WERI-Rb-1 (cell line): ENCODE measurements at regions not wholly inside any gene's neighbourhood (a gene's known extent, or its start where the extent isn't known, plus 50 kb on each side); places are given as distances from the start of the nearest gene placed in this dataset.
"Not testable (repeated sequence)": the region's sequence is repeated elsewhere in the genome, so short reads cannot be mapped to it uniquely, and the experiment has no call there.

Source experiments
- DNase-seq: peaks from one replicate; pipeline ENCODE4 v3.0.0-alpha.2; 2020
- H3K27ac ChIP-seq: fragments of 250-450 bp; sonication (Bioruptor Pico); 2 replicates; pipeline ENCODE4 v1.5.1; 2020; ENCODE audit warnings: mild to moderate bottlenecking, moderate library complexity
- H3K27me3 ChIP-seq: fragments of 250-450 bp; sonication (Bioruptor Pico); 2 replicates; pipeline ENCODE4 v1.5.1; 2021; ENCODE audit warnings: mild to moderate bottlenecking, low read depth, moderate library complexity; ENCODE audit not compliant: insufficient read depth, severe bottlenecking
- H3K36me3 ChIP-seq: fragments of 250-450 bp; sonication (Bioruptor Pico); 2 replicates; pipeline ENCODE4 v1.5.1; 2020; ENCODE audit warnings: mild to moderate bottlenecking, moderate library complexity
- H3K4me3 ChIP-seq: 2 replicates; pipeline ENCODE4 v1.5.1; 2011; ENCODE audit warnings: low read depth, mild to moderate bottlenecking, control low read depth, low read length
- H3K9me3 ChIP-seq: fragments of 250-450 bp; sonication (Bioruptor Pico); 2 replicates; pipeline ENCODE4 v1.5.1; 2021; ENCODE audit warnings: mild to moderate bottlenecking, moderate library complexity; ENCODE audit not compliant: severe bottlenecking
- TF ChIP-seq, protein P1 (sequence below): IDR thresholded peaks from 2 replicates; pipeline ENCODE4 v1.5.1; 2011; ENCODE audit warnings: low read depth, mild to moderate bottlenecking, control low read depth, inconsistent platforms, low read length

DNA sequence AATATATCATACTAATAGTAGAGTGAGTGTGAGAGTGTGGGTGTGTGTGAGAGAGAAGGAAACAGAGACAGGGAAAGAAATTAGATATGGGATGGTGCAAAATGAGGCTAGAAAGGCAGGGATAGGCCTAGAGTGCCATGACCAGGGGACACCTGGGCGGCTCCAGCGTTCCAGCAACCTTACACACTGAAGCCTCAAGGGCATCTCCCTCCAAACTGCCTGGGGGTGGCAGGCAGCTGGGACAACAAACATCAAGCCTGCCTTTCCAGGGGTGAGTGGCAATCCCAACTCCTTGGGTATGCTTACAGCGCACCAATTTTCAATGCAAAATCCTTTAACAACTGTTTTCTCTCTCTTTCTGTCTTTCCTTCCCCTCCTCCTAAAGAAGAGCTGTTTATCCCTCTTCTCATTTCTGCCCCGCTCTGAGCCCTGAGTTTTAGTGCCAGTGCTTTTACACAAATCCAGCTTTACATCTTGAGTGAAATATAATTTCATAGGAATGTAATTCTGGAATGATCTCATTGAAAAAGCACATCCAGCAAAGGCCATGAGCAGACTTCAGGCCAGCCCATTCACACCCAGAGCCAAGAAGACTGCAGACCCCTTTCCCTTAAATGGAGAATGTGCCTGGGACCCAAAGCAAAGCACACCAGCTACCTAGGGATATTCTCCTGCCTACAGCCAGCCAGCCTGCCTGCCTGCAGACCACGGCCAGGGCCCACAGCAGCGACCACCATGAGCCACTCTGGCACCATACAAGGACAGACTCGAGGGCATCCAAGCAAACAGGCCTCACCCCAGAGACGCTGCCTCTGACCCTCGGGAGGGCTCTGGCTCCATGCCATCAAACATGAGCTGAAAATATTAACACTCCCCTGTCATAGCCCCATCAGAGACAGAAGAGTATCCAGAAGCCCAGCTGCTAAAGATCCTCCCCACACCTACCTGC, 90.3 kb downstream of the RPL27A start:
- H3K4me3 ChIP-seq: no peak overlapping the region
- H3K27ac ChIP-seq: no peak overlapping the region
- no peaks in the 10 kb centered on the region; the same call in 1 of the 2 replicates for H3K36me3 ChIP-seq
- no peaks in the 10 kb centered on the region for H3K27me3 ChIP-seq
- H3K9me3 ChIP-seq: no peaks in the 10 kb centered on the region
- TF ChIP-seq, protein P1, sequence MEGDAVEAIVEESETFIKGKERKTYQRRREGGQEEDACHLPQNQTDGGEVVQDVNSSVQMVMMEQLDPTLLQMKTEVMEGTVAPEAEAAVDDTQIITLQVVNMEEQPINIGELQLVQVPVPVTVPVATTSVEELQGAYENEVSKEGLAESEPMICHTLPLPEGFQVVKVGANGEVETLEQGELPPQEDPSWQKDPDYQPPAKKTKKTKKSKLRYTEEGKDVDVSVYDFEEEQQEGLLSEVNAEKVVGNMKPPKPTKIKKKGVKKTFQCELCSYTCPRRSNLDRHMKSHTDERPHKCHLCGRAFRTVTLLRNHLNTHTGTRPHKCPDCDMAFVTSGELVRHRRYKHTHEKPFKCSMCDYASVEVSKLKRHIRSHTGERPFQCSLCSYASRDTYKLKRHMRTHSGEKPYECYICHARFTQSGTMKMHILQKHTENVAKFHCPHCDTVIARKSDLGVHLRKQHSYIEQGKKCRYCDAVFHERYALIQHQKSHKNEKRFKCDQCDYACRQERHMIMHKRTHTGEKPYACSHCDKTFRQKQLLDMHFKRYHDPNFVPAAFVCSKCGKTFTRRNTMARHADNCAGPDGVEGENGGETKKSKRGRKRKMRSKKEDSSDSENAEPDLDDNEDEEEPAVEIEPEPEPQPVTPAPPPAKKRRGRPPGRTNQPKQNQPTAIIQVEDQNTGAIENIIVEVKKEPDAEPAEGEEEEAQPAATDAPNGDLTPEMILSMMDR: no peak
- no peak for DNase-seq

DNA sequence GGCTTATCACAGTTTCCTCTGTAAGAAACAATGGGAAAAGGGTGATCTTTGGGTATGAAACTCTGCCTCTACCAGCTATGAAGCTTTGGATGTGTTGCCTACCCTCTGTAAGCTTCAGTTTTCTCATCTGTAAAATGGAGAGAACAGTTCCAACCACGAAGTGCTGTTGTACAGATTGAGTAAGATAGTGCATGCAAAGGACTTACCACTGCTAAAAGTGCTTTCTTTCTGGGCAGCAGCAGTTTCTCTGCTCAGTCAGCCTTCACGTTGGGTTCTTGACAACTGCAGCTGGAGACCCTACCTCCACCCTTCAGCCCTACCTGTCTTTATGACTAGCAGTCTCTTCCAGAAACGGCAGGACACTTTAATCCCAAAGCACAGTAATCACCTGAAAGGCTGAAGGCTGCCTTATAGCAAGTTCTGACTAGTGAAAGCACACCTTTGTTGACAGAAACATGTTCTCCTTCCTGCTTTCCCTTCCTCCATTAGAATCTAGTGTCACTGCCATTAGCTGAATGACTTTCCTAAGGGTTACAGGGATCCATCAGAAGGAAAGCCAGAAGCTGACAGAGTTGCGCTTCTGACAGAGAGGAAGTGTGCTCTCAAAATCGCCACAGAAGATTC, 91.4 kb downstream of the RPL27A start:
- Histone ChIP-seq H3K27ac (no peak overlapping the region), H3K27me3 (no peaks in the 10 kb centered on the region), H3K36me3 (no peaks in the 10 kb centered on the region; the same call in none of the 2 replicates), H3K4me3 (no peak overlapping the region), H3K9me3 (no peaks in the 10 kb centered on the region)
- TF ChIP-seq, protein P1: no peak
- DNase-seq: no peak

DNA sequence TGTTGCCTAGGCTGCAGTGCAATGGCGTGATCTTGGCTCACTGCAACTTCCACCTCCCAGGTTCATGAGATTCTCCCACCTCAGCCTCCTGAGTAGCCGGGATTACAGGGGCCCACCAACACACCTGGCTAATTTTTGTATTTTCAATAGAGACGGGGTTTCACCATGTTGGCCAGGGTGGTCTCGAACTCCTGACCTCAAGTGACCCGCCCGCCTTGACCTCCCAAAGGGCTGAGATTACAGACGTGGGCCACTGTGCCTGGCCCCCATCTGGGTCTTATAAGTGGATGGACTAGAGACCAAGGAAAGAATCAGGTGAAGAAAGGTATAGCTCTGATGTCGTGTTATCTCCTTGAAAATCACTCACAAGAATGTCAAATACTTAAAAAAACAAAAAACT, 92.3 kb downstream of the RPL27A start:
- DNase-seq, H3K27ac ChIP-seq, H3K36me3 ChIP-seq, H3K9me3 ChIP-seq, H3K27me3 ChIP-seq, H3K4me3 ChIP-seq: not testable (repeated sequence)

DNA sequence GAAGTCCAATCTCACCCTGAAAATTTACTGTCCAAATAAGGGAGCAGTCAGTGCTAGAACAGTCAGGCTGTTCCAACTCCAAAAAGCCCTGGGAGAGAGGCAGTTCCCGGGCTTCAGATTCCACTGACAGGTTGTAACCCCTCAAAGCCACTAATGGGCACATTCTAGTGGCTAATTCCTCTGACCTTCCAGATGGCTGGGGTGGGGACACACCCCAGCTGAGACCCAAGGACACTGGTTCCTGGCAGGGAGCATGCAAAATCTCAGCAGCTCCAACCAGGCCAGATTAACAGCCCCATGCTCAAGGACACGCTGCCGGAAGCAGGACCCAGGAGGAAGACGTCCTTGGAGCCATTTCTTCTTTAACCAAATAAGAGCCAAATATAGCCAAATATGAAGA, 92.7 kb downstream of the RPL27A start:
- TF ChIP-seq, protein P1: no peak
- Histone ChIP-seq H3K36me3 (peaks cover 3% of the 10 kb centered on the region), H3K27me3 (no peaks in the 10 kb centered on the region), H3K27ac (peak overlapping the region; percentile 43), H3K9me3 (no peaks in the 10 kb centered on the region), H3K4me3 (no peak overlapping the region)
- DNase-seq: peak; percentile 75

DNA sequence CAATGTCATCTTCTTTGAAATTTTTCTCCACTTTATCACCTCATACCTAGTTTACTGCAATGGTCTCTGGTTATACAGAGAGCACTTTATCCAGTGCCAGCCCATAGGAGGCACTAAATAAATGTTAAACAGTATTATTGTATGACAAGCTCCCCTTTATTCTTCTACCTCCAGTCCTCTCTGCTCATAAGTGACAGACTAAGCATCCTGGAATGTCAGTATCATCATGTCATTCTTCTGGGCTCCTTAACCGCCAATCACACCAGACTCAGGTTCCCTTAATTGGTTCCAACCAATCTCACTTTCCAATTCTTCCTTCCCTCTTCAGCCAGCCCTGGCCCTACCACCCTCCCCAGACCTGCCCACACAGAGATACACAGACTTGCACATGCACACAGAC, 93.1 kb downstream of the RPL27A start:
- no peak for DNase-seq
- Histone ChIP-seq H3K4me3 (no peak overlapping the region), H3K27me3 (no peaks in the 10 kb centered on the region), H3K9me3 (no peaks in the 10 kb centered on the region), H3K36me3 (peaks cover 3% of the 10 kb centered on the region), H3K27ac (peak overlapping the region; percentile 43)
- TF ChIP-seq, protein P1: no peak

DNA sequence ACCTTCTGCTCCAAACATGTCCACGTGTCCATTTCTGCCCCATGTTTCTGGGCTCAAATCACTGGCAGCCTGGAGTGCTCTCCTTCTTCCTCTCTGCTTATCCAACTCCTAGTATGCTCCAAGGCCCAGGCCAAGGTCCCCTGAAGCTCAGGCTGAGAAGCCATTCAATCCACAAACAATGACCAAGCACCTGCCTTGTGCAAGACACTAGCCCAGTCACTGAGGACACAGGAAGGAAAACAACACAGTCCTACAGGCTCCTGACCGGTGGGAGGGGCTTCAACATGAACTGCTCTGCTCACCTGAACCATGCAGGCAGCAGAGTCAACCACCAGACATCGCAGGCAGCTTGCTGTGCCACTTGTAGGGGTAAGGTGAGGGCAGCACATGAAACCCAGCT, 93.6 kb downstream of the RPL27A start:
- H3K27me3 ChIP-seq: no peaks in the 10 kb centered on the region
- H3K9me3 ChIP-seq: no peaks in the 10 kb centered on the region
- no peak overlapping the region; the same call in 1 of the 2 replicates for H3K27ac ChIP-seq
- no peak for DNase-seq
- H3K36me3 ChIP-seq: peaks cover 3% of the 10 kb centered on the region
- TF ChIP-seq, protein P1: no peak
- H3K4me3 ChIP-seq: no peak overlapping the region
